ENCODE measurements at regions not wholly inside any gene's neighbourhood (a gene's known extent, or its start where the extent isn't known, plus 50 kb on each side); places are given as distances from the start of the nearest gene placed in this dataset.

DNA sequence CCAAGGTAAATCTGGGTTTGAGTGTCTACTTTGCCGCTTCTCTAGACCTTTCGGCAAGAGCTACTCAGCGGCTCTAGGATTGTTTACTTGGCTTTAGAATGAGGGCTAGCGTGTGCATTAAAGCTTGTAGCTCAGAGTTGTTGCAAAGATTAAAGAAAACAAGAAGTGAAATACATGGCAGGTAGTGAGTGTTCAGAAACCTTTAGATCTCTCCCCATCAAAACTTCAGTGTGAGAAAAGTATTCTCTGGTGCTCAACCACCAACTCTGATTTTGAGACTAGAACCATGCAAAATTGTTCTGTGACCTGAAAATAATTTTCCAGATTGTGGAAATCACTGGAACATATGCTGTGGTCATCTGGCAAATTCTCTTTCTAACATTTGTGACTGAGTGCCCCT is 512.0 kb downstream of the CMPK2 start:
- H3K4me3 Mint-ChIP-seq: no peak overlapping the region
- ATAC-seq (replicated peaks in 1 of 2) (no peak), DNase-seq (no peak)
- no peaks in the 10 kb centered on the region for H3K27me3 Mint-ChIP-seq (ENCODE audit: low read depth)
- H3K9me3 Mint-ChIP-seq: no peaks in the 10 kb centered on the region
- H3K27ac Mint-ChIP-seq: no peak overlapping the region
- H3K36me3 Mint-ChIP-seq (ENCODE audit: insufficient read depth in 2 of 2): no peaks in the 10 kb centered on the region
- H3K4me1 Mint-ChIP-seq (ENCODE audit: low read depth): no peaks in the 10 kb centered on the region

DNA sequence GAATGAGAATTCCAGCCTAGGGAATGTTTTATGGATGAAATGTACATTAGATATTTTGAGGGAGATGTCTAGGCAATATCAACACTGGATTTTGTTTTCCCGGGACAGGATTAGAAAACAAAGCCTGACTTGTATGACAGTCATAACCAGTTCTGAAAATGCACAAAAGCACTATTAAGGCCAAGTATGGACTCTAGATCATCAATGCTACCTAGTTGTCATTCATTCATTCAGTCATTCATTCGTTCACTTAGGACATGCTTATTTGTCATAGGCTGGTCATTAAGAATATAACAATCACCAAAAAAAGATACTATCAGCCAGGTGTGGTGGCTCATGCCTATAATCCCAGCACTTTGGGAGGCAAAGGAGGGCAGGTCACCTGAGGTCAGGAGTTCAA is 511.2 kb downstream of the CMPK2 start:
- H3K4me1 Mint-ChIP-seq (ENCODE audit: low read depth): no peaks in the 10 kb centered on the region
- no peaks in the 10 kb centered on the region for H3K36me3 Mint-ChIP-seq (ENCODE audit: insufficient read depth in 2 of 2)
- no peak overlapping the region for H3K27ac Mint-ChIP-seq
- H3K27me3 Mint-ChIP-seq (ENCODE audit: low read depth): no peaks in the 10 kb centered on the region
- no peaks in the 10 kb centered on the region for H3K9me3 Mint-ChIP-seq
- no peak overlapping the region for H3K4me3 Mint-ChIP-seq
- no peak for ATAC-seq (replicated peaks in 1 of 2)
- no peak for DNase-seq

DNA sequence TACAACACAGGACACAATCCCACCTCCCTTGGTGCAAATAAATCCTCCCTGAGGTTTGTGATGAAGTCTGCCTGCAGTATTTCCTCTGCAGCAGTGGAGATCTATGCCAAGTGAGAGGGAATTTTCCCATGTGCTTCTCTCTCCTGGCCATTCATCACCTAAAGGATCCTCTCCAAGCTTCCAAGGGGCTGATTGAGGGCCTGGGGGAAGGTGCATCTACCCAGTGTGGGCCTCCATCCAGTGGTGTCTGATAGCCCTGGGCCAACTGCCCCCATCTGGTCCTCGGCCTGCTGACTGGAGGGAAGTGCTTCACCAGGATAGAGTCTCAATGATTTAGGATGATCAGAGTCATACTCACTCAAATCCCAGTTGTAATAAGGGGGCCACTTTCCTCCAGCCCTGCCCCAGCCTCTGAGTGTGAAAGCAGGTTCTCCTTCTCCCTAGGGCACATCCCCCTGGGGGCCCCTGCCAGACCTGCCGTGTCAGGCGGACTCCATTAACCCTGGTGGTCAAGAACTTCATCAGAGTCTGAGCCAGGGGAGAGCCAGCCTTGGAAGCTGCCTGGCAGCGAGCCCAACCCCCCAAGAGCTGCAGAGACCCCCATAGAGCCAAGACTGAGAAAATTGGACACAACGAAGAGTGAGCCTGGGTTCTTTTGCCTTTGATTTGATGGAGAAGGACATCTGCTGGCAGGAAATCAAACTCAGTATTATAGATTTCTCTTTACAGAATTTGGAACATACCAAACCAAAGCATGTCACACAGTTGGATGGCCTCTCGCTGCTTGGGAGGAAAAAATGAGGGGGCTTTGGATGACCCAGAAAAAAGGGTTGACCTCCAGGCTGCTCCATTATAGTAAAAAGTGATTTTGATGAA is 509.6 kb downstream of the CMPK2 start:
- Mint-ChIP-seq H3K27me3 (ENCODE audit: low read depth) (no peaks in the 10 kb centered on the region), H3K36me3 (ENCODE audit: insufficient read depth in 2 of 2) (no peaks in the 10 kb centered on the region), H3K4me3 (no peak overlapping the region), H3K4me1 (ENCODE audit: low read depth) (no peaks in the 10 kb centered on the region), H3K9me3 (no peaks in the 10 kb centered on the region), H3K27ac (no peak overlapping the region)
- ATAC-seq (replicated peaks in 1 of 2) (no peak), DNase-seq (no peak)

DNA sequence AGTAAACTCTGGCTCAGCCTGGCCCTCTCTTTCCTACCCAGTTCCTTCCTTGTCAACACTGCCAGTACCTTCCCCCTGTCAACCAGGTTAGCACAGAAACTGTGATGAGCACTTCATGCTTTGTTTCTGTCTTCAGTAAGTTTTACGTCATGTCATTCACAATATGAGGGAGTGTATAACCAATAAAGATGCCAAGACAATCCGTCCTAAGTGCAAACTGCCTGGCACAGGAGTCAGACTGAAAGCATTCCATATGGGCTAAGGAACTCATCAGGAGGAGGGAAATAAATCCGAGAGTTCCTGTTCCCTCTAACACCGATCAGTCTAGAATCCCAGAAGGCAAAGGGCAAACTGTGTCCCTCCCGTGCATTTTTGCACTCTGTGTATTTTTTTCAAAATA is 507.2 kb downstream of the CMPK2 start:
- H3K27me3 Mint-ChIP-seq (ENCODE audit: low read depth): no peaks in the 10 kb centered on the region
- no peaks in the 10 kb centered on the region for H3K4me1 Mint-ChIP-seq (ENCODE audit: low read depth)
- ATAC-seq (replicated peaks in 1 of 2) (no peak), DNase-seq (no peak)
- no peak overlapping the region for H3K4me3 Mint-ChIP-seq
- H3K27ac Mint-ChIP-seq: no peak overlapping the region
- no peaks in the 10 kb centered on the region for H3K36me3 Mint-ChIP-seq (ENCODE audit: insufficient read depth in 2 of 2)
- H3K9me3 Mint-ChIP-seq: peaks cover 2 to 3% of the 10 kb centered on the region in 2 donors

DNA sequence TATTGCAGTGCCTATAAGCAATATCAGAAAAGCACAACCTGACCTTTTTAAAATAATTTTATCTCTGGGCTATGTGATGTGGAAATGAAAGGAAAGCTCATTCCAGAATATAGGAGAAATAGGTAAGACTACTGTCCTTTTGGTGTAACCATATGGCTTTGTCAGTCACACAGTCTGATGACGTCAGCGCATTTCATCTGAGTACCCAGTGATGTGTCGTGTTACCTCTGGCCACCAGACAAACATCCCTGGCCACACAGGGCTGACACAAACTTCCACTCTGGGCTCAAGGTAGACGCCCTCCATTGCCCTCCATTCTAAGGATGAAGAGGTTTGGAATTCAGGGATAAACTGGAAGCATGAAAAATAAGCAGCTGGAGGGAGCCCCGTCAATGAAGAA is 506.7 kb downstream of the CMPK2 start:
- Mint-ChIP-seq H3K4me1 (ENCODE audit: low read depth) (no peaks in the 10 kb centered on the region), H3K4me3 (no peak overlapping the region), H3K27ac (no peak overlapping the region), H3K36me3 (ENCODE audit: insufficient read depth in 2 of 2) (no peaks in the 10 kb centered on the region), H3K9me3 (peaks cover 2 to 3% of the 10 kb centered on the region in 2 donors), H3K27me3 (ENCODE audit: low read depth) (no peaks in the 10 kb centered on the region)
- ATAC-seq (replicated peaks in 1 of 2): no peak
- no peak for DNase-seq

DNA sequence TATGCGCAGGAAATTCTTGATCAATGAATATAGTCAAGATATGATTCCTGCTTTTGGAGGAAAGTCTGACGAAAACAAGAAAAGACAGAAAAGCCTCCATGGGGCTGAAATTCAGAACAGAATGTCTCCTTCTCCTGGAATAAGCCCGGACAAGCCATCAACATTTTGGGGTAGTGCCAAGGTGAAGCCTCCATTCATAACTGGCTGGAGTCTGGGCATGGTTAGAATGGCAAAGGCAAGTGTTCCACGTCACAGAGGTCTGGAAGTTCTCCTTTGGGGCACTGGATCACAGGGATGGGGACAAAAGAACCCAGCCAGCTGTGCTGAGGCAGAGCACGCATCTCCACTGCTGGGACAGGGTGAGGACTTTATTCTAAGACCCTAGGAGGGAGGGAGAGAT is 505.7 kb downstream of the CMPK2 start:
- no peaks in the 10 kb centered on the region for H3K4me1 Mint-ChIP-seq (ENCODE audit: low read depth)
- no peak for DNase-seq
- H3K36me3 Mint-ChIP-seq (ENCODE audit: insufficient read depth in 2 of 2): no peaks in the 10 kb centered on the region

DNA sequence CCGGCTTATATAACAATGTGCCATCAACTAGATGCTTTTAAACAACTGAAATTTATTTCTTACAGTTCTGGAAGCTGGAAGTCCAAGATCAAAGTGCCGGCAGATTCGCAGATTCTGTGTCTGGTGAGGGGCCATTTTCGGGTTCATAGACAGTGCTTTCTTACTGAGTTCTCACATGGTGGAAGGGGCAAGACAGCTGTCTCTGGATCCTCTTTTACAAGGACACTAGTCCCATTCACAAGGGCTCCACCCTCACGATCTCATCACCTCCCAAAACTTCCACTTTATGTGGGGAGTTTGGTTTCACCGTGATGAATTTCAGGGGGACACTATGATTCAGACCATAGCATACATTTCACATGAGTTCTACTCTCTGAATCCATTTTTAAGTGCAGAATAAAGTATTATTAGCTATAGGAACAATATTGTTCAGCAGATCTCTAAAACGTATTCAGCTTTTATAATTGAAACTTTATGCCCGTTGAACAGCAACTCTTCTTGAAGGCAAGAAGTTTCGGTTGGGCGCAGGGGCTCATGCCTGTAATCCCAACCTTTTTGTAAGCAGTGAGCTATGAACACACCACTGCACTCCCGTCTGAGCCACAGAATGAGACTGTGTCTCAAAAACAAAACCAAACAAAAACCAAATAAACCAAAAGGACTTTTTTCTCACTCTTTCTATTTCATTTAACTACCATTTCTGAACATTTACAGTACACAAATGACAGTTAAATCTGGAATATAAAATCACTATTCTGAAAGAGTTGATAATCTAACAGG is 502.8 kb downstream of the CMPK2 start:
- H3K27ac Mint-ChIP-seq: no peak overlapping the region
- ATAC-seq (replicated peaks in 1 of 2) (no peak), DNase-seq (no peak)
- no peak overlapping the region for H3K4me3 Mint-ChIP-seq
- H3K36me3 Mint-ChIP-seq (ENCODE audit: insufficient read depth in 2 of 2): no peaks in the 10 kb centered on the region
- peaks cover 3 to 4% of the 10 kb centered on the region in 2 donors for H3K9me3 Mint-ChIP-seq
- no peaks in the 10 kb centered on the region for H3K27me3 Mint-ChIP-seq (ENCODE audit: low read depth)
- H3K4me1 Mint-ChIP-seq (ENCODE audit: low read depth): no peaks in the 10 kb centered on the region

More for the DNA sequence above, 505.7 kb downstream of the CMPK2 start:
- H3K27ac Mint-ChIP-seq: no peak overlapping the region
- H3K27me3 Mint-ChIP-seq (ENCODE audit: low read depth): no peaks in the 10 kb centered on the region
- no peak overlapping the region for H3K4me3 Mint-ChIP-seq
- peaks cover 2 to 3% of the 10 kb centered on the region in 2 donors for H3K9me3 Mint-ChIP-seq
- ATAC-seq (replicated peaks in 1 of 2): no peak

DNA sequence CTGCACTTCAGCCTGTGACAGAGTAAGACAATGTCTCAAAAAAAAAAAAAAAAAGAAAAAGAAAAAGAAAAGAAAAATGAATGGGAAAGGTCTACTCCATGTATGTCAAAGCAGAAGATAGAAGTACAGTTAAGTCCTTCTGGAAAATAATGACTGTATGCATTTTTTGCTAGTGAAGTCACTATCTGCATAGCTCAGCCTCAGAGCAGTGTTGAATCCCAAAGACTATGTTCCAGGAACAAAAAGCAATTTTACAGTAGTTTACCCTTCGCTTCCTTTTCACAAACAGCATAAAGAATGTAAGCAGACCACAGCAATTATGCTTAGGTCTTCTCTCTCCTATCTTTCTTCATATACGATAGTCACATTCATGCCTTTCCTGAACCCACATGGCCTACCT is 497.4 kb downstream of the CMPK2 start:
- H3K4me3 Mint-ChIP-seq: no peak overlapping the region
- no peak for ATAC-seq (replicated peaks in 1 of 2)
- DNase-seq: no peak
- H3K4me1 Mint-ChIP-seq (ENCODE audit: low read depth): no peaks in the 10 kb centered on the region
- H3K9me3 Mint-ChIP-seq: peaks cover 0 to 3% of the 10 kb centered on the region in 2 donors
- H3K27me3 Mint-ChIP-seq (ENCODE audit: low read depth): no peaks in the 10 kb centered on the region
- H3K27ac Mint-ChIP-seq: no peak overlapping the region
- H3K36me3 Mint-ChIP-seq (ENCODE audit: insufficient read depth in 2 of 2): no peaks in the 10 kb centered on the region

DNA sequence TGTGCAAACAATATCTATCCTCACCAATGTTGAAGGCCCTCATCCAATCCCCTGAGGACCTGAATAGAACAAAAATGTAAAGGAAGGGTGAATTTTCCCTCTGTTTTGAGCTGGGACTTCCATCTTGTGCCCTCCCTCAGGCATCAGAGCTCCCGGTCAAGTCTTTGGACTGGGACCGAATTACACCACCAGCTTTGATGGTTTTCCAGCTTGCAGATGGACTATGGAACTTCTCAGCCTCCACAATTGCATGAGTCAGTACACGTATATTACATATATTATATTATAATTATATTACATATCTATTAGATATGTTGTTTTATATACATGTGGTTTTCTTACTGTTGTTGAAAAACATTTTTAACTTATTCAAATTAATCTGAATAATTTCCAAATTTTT is 496.4 kb downstream of the CMPK2 start:
- Mint-ChIP-seq H3K9me3 (peaks cover 0 to 3% of the 10 kb centered on the region in 2 donors), H3K27me3 (ENCODE audit: low read depth) (no peaks in the 10 kb centered on the region), H3K27ac (no peak overlapping the region), H3K4me1 (ENCODE audit: low read depth) (no peaks in the 10 kb centered on the region), H3K4me3 (no peak overlapping the region), H3K36me3 (ENCODE audit: insufficient read depth in 2 of 2) (no peaks in the 10 kb centered on the region)
- no peak for ATAC-seq (replicated peaks in 1 of 2)
- DNase-seq: no peak

DNA sequence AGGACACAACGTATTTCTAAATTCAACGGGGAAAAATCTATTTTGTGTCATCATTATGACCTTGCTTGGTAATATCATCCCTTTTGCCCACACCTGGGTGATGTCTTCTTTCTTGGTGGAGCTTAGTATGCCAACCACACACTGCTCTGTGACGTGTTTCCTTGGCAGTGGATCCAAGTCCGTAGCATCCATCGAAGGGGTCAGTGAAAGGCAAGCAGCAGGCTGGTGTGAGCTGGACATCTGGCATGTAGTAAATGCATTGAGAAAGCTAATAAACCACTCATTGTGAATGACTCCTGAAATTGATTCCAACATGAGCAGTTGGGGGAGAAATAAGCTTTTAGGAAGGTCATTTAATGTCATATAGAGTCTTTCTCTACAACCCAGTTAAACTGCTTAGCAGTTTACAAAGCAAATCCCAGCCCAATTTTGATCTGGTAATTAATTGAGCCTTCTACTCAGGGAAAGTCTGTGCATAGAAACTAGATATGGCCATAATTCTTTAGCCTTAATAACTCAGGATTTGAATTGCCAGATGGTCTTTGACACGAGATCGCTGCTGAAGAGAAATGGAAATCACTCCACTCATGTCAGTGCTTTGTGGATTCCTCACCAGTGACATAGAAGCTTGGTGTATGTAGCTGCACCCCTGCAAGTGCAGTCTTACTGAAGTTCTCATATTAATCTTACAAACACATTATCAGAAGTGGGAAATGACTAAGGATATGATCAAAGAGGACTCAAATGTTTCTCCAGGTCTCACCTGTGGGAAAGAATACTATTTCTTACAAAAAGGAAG is 494.8 kb downstream of the CMPK2 start:
- no peak overlapping the region for H3K27ac Mint-ChIP-seq
- no peaks in the 10 kb centered on the region for H3K36me3 Mint-ChIP-seq (ENCODE audit: insufficient read depth in 2 of 2)
- peaks cover 0 to 3% of the 10 kb centered on the region in 2 donors for H3K9me3 Mint-ChIP-seq
- H3K27me3 Mint-ChIP-seq (ENCODE audit: low read depth): no peaks in the 10 kb centered on the region
- no peaks in the 10 kb centered on the region for H3K4me1 Mint-ChIP-seq (ENCODE audit: low read depth)
- no peak for DNase-seq
- H3K4me3 Mint-ChIP-seq: no peak overlapping the region
- ATAC-seq (replicated peaks in 1 of 2): no peak

DNA sequence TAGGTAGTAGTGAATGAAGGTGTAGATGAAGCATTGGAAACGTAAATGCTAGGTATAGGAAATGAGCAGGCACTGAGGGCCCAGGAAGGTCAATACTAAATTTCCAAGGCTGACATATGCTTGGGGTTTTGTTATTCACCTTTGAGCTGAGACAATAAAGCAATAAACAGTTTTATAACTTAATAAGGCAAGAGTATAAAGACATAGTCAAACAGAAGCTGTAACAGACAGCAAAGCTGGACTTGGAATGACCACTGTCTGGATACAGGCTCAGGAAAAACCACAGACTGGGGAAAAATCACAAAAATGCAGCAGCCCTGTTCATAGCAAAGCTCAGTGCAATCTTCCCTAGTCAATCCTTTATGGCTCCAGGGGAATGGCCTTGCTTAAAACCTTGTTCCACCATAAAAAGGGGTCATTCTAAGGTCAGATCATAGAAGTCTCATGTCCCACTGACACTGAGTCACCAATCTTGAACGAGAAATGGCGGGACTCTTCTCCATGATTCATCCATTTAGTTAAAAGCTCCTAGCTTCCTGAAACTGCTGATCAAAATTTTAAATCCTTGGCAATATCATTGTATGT is 493.3 kb downstream of the CMPK2 start:
- Mint-ChIP-seq H3K27ac (no peak overlapping the region), H3K36me3 (ENCODE audit: insufficient read depth in 2 of 2) (no peaks in the 10 kb centered on the region), H3K4me1 (ENCODE audit: low read depth) (no peaks in the 10 kb centered on the region), H3K4me3 (no peak overlapping the region), H3K9me3 (peaks cover 3 to 4% of the 10 kb centered on the region in 2 donors), H3K27me3 (ENCODE audit: low read depth) (no peaks in the 10 kb centered on the region)
- ATAC-seq (replicated peaks in 1 of 2) (no peak), DNase-seq (no peak)

DNA sequence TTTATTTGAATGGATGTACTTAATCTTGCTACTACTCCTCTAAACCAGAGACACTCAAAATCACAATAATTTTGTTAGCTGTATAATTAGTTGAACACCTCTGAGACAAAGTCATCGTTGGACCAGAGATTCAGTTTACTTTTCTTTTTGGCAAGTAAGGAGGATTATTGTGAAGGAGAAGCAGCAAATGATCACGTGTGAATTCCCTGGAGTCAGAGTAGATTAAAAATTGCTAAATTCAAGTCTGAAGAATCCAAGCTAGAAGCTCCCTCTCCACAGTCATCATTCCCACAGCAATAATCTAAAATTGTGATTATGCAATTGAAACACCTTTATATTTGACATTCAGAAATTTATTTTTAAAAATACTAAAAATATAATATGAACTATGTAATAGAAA is 484.4 kb downstream of the CMPK2 start:
- H3K4me3 Mint-ChIP-seq: no peak overlapping the region
- no peak overlapping the region for H3K27ac Mint-ChIP-seq
- peaks cover 2 to 4% of the 10 kb centered on the region in 2 donors for H3K9me3 Mint-ChIP-seq
- ATAC-seq (replicated peaks in 1 of 2) (no peak), DNase-seq (no peak)
- no peaks in the 10 kb centered on the region for H3K4me1 Mint-ChIP-seq (ENCODE audit: low read depth)
- H3K36me3 Mint-ChIP-seq (ENCODE audit: insufficient read depth in 2 of 2): no peaks in the 10 kb centered on the region
- H3K27me3 Mint-ChIP-seq (ENCODE audit: low read depth): no peaks in the 10 kb centered on the region

DNA sequence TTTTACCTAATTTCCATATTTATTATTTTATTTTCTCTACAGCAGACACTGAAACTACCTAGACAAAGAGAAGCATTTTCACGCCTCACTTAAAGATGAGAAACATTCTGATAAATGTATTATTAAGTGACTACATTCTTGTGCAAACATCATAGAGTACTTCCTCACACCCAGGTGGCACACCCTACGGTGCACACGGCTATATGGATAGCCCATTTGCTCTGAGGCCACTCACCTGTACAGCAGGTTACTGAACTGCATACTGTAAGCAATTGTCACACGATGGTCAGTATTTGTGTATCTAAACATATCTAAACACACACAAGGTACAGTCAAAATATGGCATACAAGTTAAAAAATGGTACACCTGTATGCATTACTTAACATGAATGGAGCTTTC is 481.4 kb downstream of the CMPK2 start:
- no peak overlapping the region for H3K4me3 Mint-ChIP-seq
- ATAC-seq (replicated peaks in 1 of 2) (no peak), DNase-seq (no peak)
- H3K4me1 Mint-ChIP-seq (ENCODE audit: low read depth): no peaks in the 10 kb centered on the region
- H3K27me3 Mint-ChIP-seq (ENCODE audit: low read depth): no peaks in the 10 kb centered on the region
- H3K27ac Mint-ChIP-seq: no peak overlapping the region
- peaks cover 3 to 4% of the 10 kb centered on the region in 2 donors for H3K9me3 Mint-ChIP-seq
- no peaks in the 10 kb centered on the region for H3K36me3 Mint-ChIP-seq (ENCODE audit: insufficient read depth in 2 of 2)
